ENCODE measurements at regions not wholly inside any gene's neighbourhood (a gene's known extent, or its start where the extent isn't known, plus 50 kb on each side); places are given as distances from the start of the nearest gene placed in this dataset.

- no peak for DNase-seq
Observed at GRCh38 chr10:129274748-129275474, 192.1 kb upstream of the MGMT start.

- DNase-seq: no peak
Observed at GRCh38 chr10:129275886-129276285, 191.2 kb upstream of the MGMT start.

GRCh38 chr10:129277084-129277483, 190.0 kb upstream of the MGMT start:
- no peak for DNase-seq

GRCh38 chr10:129277841-129278240, 189.2 kb upstream of the MGMT start:
- DNase-seq: no peak

- no peak for DNase-seq
Observed at GRCh38 chr10:129278686-129279085, 188.4 kb upstream of the MGMT start.

GRCh38 chr10:129279446-129280154, 187.4 kb upstream of the MGMT start:
- DNase-seq: no peak

GRCh38 chr10:129280155-129280502, 186.9 kb upstream of the MGMT start:
- DNase-seq: no peak

- DNase-seq: no peak
Observed at GRCh38 chr10:129280908-129281586, 186.0 kb upstream of the MGMT start.

- DNase-seq: no peak
Observed at GRCh38 chr10:129285459-129285858, 181.6 kb upstream of the MGMT start.

GRCh38 chr10:129288999-129289584, 177.9 kb upstream of the MGMT start:
- DNase-seq: no peak

- DNase-seq: no peak
Observed at GRCh38 chr10:129293991-129294700, 172.9 kb upstream of the MGMT start.

GRCh38 chr10:129294944-129295343, 172.1 kb upstream of the MGMT start:
- no peak for DNase-seq

- DNase-seq: no peak
Observed at GRCh38 chr10:129305046-129305445, 162.0 kb upstream of the MGMT start.

- DNase-seq: no peak
Observed at GRCh38 chr10:129307141-129307540, 159.9 kb upstream of the MGMT start.

GRCh38 chr10:129308953-129309564, 158.0 kb upstream of the MGMT start:
- DNase-seq: no peak

GRCh38 chr10:129309565-129309964, 157.5 kb upstream of the MGMT start:
- DNase-seq: no peak

- DNase-seq: no peak
Observed at GRCh38 chr10:129310881-129311280, 156.2 kb upstream of the MGMT start.

GRCh38 chr10:129319934-129320333, 147.1 kb upstream of the MGMT start:
- DNase-seq: no peak

GRCh38 chr10:129320340-129320739, 146.7 kb upstream of the MGMT start:
- DNase-seq: no peak

GRCh38 chr10:129321727-129322126, 145.3 kb upstream of the MGMT start:
- no peak for DNase-seq

- no peak for DNase-seq
Observed at GRCh38 chr10:129322933-129323820, 143.9 kb upstream of the MGMT start.

GRCh38 chr10:129323879-129324278, 143.2 kb upstream of the MGMT start:
- no peak for DNase-seq

All from activated CD4-positive, alpha-beta T cell treated with anti-CD3 and anti-CD28 coated beads, Interleukin-2, Interleukin-6, amounts not matched to agents 100 ng/mL and 50 ng/mL, durations not matched to agents 16 hours and 8 hours (primary cell).